Upper lobe of left lung (tissue), 6 donors: ENCODE measurements at regions not wholly inside any gene's neighbourhood (a gene's known extent, or its start where the extent isn't known, plus 50 kb on each side); places are given as distances from the start of the nearest gene placed in this dataset.

Source experiments
- ATAC-seq, 2 donors: fragments of 200-7000 bp; cut with Tn5 transposase; one replicate each; pipeline ENCODE4 v1.9.1; 2022; ENCODE audit warnings: mild to moderate bottlenecking in 2 of 2, moderate library complexity in 2 of 2; ENCODE audit not compliant: low FRiP score in 2 of 2
- DNase-seq, 2 donors: peaks; one replicate each; pipeline ENCODE4 v3.0.0-alpha.2; 2019 to 2020
- H3K27ac ChIP-seq, 4 donors: fragments of 200-600 bp; sonication (generic); one replicate each; pipeline ENCODE4 v1.5.1; 2016 to 2019
- H3K27me3 ChIP-seq, 4 donors: fragments of 200-600 bp; sonication (generic); one replicate each; pipeline ENCODE4 v1.5.1; 2017 to 2019
- H3K36me3 ChIP-seq, 4 donors: fragments of 200-600 bp; sonication (generic); one replicate each; pipeline ENCODE4 v1.5.1; 2016 to 2019
- H3K4me1 ChIP-seq, 4 donors: fragments of 200-600 bp; sonication (generic); one replicate each; pipeline ENCODE4 v1.5.1; 2018 to 2019
- H3K4me3 ChIP-seq, 4 donors: fragments of 200-600 bp; sonication (generic); one replicate each; pipeline ENCODE4 v1.5.1; 2017 to 2019; ENCODE audit warnings: mild to moderate bottlenecking in 2 of 4, moderate library complexity in 1 of 4
- H3K9me3 ChIP-seq, 4 donors: fragments of 200-600 bp; sonication (generic); one replicate each; pipeline ENCODE4 v1.5.1; 2018 to 2019
- CTCF ChIP-seq, 6 experiments: fragments of 450-650 bp in 4 of 6; fragments of 200-600 bp in 2 of 6; sonication (generic) in 2 of 6; IDR thresholded peaks; one replicate each; pipeline ENCODE4 v1.5.1; 2016 to 2019; ENCODE audit warnings: antibody characterized with exemption in 6 of 6
- EP300 ChIP-seq, 4 donors: sonication (generic); formaldehyde crosslinking; IDR thresholded peaks; one replicate each; pipeline ENCODE4 v1.5.1; 2017; ENCODE audit warnings: antibody characterized with exemption in 4 of 4, control low read depth in 2 of 4
- POLR2A ChIP-seq, 4 donors: fragments of 450-650 bp; IDR thresholded peaks; one replicate each; pipeline ENCODE4 v1.5.1; 2016 to 2017; ENCODE audit warnings: antibody characterized with exemption in 4 of 4, mild to moderate bottlenecking in 2 of 4
- POLR2AphosphoS5 ChIP-seq, 2 donors: sonication (generic); formaldehyde crosslinking; IDR thresholded peaks; one replicate each; pipeline ENCODE4 v1.5.1; 2017; ENCODE audit warnings: antibody characterized with exemption in 2 of 2
- WGBS, 2 donors: methylation state at CpG; one replicate each; pipeline ENCODE4 v1.1.5; 2017 to 2018; 5-methylcytosine and 5-hydroxymethylcytosine counted together
- donor health status: DM: no; HTN: no; CAD: no; lungs with moderate emphysema.
- donor health status: DM: no; HTN: yes; CAD: no; lungs with severe emphysema.

DNA sequence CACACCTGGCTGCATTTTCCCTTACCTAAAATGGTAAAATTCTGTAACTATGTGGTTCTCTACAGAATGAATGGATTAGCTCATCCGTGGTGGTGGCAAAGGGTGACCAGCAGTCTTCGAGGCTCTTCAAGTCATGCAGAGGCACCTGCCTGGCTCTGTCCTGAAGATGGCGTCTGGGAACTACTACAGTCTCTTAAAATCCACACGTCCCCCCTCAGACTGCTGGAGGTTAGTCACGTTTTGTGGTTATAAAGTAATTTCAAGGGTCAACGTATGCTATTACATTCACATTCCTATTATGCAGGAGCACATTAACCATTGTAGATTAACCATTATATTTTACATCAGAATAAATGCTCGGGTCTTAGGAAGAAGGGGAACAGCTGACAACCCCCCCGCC lies 616.7 kb downstream of the GALR1 start:
- no peak for ATAC-seq
- 82 to 88% methylated on average over 8 of the region's 8 CpGs for WGBS, 2 donors

GRCh38 chr18:77870199-77870598 lies 620.6 kb downstream of the GALR1 start:
- DNase-seq (peak in 1 of 2 donors; percentile 39), ATAC-seq (no peak)
- TF ChIP-seq EP300 (IDR thresholded peaks at IDR 0.05) (no peak), CTCF (IDR thresholded peaks at IDR 0.05) (no peak), POLR2AphosphoS5 (IDR thresholded peaks at IDR 0.05) (peak; percentile 53 to 64), POLR2A (IDR thresholded peaks at IDR 0.05) (no peak)
- H3K9me3 ChIP-seq: no peaks in the 10 kb centered on the region
- 49 to 67% methylated on average over 10 of the region's 10 CpGs for WGBS, 2 donors
- peaks cover 4 to 6% (median 5%) of the 10 kb centered on the region in 4 donors for H3K4me1 ChIP-seq
- peak overlapping the region in 2 of 4 donors; percentile 26 to 68 for H3K27ac ChIP-seq
- H3K4me3 ChIP-seq: peak overlapping the region in 2 of 4 donors; percentile 13 to 21
- no peaks in the 10 kb centered on the region for H3K27me3 ChIP-seq
- H3K36me3 ChIP-seq: no peaks in the 10 kb centered on the region

More for the DNA sequence above, 616.7 kb downstream of the GALR1 start:
- no peak for DNase-seq
- no peak overlapping the region for H3K4me3 ChIP-seq
- H3K36me3 ChIP-seq: no peaks in the 10 kb centered on the region
- H3K27ac ChIP-seq: no peak overlapping the region
- TF ChIP-seq EP300 (IDR thresholded peaks at IDR 0.05) (no peak), POLR2AphosphoS5 (IDR thresholded peaks at IDR 0.05) (no peak), CTCF (IDR thresholded peaks at IDR 0.05) (no peak), POLR2A (IDR thresholded peaks at IDR 0.05) (no peak)
- no peaks in the 10 kb centered on the region for H3K27me3 ChIP-seq
- no peaks in the 10 kb centered on the region for H3K9me3 ChIP-seq
- H3K4me1 ChIP-seq: peaks cover 4 to 6% (median 5%) of the 10 kb centered on the region in 4 donors

DNA sequence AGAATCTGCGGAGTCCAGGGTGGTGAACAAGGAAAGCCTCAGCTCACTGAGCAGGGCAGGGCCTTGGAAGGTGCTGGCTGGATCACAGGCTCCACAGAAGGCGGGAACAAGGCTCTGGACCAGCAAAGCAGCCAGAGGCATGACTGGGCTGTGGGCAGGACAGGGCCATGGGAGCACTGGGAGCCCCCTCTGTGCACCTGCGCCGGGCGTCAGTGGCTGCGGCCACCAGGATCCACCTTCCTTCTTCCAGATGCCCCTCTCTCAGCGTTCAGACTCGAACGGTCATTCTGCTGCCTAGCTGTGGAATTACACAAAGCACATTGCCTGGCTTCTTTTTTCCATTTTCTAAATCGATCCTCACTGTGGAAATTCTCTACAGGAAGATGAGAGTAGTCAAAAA lies 621.2 kb downstream of the GALR1 start:
- TF ChIP-seq POLR2A (IDR thresholded peaks at IDR 0.05) (no peak), POLR2AphosphoS5 (IDR thresholded peaks at IDR 0.05) (no peak), CTCF (IDR thresholded peaks at IDR 0.05) (no peak), EP300 (IDR thresholded peaks at IDR 0.05) (no peak)
- Histone ChIP-seq H3K27me3 (no peaks in the 10 kb centered on the region), H3K27ac (peak overlapping the region in 3 of 4 donors; percentile 41 to 66 (median 57)), H3K36me3 (no peaks in the 10 kb centered on the region), H3K4me3 (no peak overlapping the region), H3K4me1 (peaks cover 4 to 6% (median 5%) of the 10 kb centered on the region in 4 donors), H3K9me3 (no peaks in the 10 kb centered on the region)
- 85 to 91% methylated on average over 10 of the region's 10 CpGs for WGBS, 2 donors
- DNase-seq: peak in 1 of 2 donors; percentile 54
- no peak for ATAC-seq

- Histone ChIP-seq H3K27ac (no peak overlapping the region), H3K27me3 (no peaks in the 10 kb centered on the region), H3K36me3 (no peaks in the 10 kb centered on the region), H3K4me1 (peaks cover 4 to 6% (median 5%) of the 10 kb centered on the region in 4 donors), H3K4me3 (no peak overlapping the region), H3K9me3 (no peaks in the 10 kb centered on the region)
- no peak for DNase-seq
- no peak for ATAC-seq
- TF ChIP-seq POLR2A (IDR thresholded peaks at IDR 0.05) (no peak), CTCF (IDR thresholded peaks at IDR 0.05) (no peak), EP300 (IDR thresholded peaks at IDR 0.05) (no peak), POLR2AphosphoS5 (IDR thresholded peaks at IDR 0.05) (no peak)
- 93 to 96% methylated on average over 8 of the region's 8 CpGs for WGBS, 2 donors
Measured at GRCh38 chr18:77872166-77872565, 622.5 kb downstream of the GALR1 start.

GRCh38 chr18:77876319-77876865 lies 626.7 kb downstream of the GALR1 start:
- no peak for DNase-seq
- Histone ChIP-seq H3K9me3 (no peaks in the 10 kb centered on the region), H3K4me1 (no peaks in the 10 kb centered on the region), H3K27me3 (no peaks in the 10 kb centered on the region), H3K27ac (no peak overlapping the region), H3K36me3 (no peaks in the 10 kb centered on the region), H3K4me3 (no peak overlapping the region)
- WGBS, 2 donors: 76 to 80% methylated on average over 16 of the region's 16 CpGs
- ATAC-seq: no peak
- TF ChIP-seq POLR2A (IDR thresholded peaks at IDR 0.05): no peak
- TF ChIP-seq CTCF (IDR thresholded peaks at IDR 0.05): no peak
- no peak for TF ChIP-seq EP300 (IDR thresholded peaks at IDR 0.05)
- no peak for TF ChIP-seq POLR2AphosphoS5 (IDR thresholded peaks at IDR 0.05)
